ENCODE measurements at regions not wholly inside any gene's neighbourhood (a gene's known extent, or its start where the extent isn't known, plus 50 kb on each side); places are given as distances from the start of the nearest gene placed in this dataset.
"Not testable (repeated sequence)": the region's sequence is repeated elsewhere in the genome, so short reads cannot be mapped to it uniquely, and the experiment has no call there.

GRCh38 chr3:70519026-70519425, 206.6 kb upstream of the MDFIC2 start:
- H3K27me3 Mint-ChIP-seq, result peaks cover 13% of the 10 kb centered on the region
- no peaks in the 10 kb centered on the region for H3K4me1 Mint-ChIP-seq

GRCh38 chr3:70518356-70518755, 205.9 kb upstream of the MDFIC2 start:
- H3K4me3 Mint-ChIP-seq, result no peak overlapping the region
- H3K4me1 Mint-ChIP-seq, result no peaks in the 10 kb centered on the region
- H3K27ac Mint-ChIP-seq, result no peak overlapping the region
- peaks cover 13% of the 10 kb centered on the region for H3K27me3 Mint-ChIP-seq
- H3K36me3 Mint-ChIP-seq, result no peaks in the 10 kb centered on the region
- H3K9me3 Mint-ChIP-seq, result no peaks in the 10 kb centered on the region

More at GRCh38 chr3:70519026-70519425, 206.6 kb upstream of the MDFIC2 start:
- Mint-ChIP-seq H3K27ac (no peak overlapping the region), H3K9me3 (no peaks in the 10 kb centered on the region), H3K36me3 (no peaks in the 10 kb centered on the region), H3K4me3 (no peak overlapping the region)

GRCh38 chr3:70517124-70517890, 204.9 kb upstream of the MDFIC2 start:
- Mint-ChIP-seq H3K27ac (no peak overlapping the region), H3K36me3 (no peaks in the 10 kb centered on the region), H3K27me3 (peaks cover 18% of the 10 kb centered on the region), H3K4me1 (no peaks in the 10 kb centered on the region), H3K4me3 (no peak overlapping the region), H3K9me3 (no peaks in the 10 kb centered on the region)

- Mint-ChIP-seq H3K4me3 (no peak overlapping the region), H3K36me3 (no peaks in the 10 kb centered on the region), H3K4me1 (no peaks in the 10 kb centered on the region), H3K27me3 (peaks cover 18% of the 10 kb centered on the region), H3K9me3 (no peaks in the 10 kb centered on the region), H3K27ac (no peak overlapping the region)
These were observed 203.6 kb upstream of the MDFIC2 start for GRCh38 chr3:70516076-70516475.

- H3K4me3 Mint-ChIP-seq, result no peak overlapping the region
- H3K36me3 Mint-ChIP-seq, result no peaks in the 10 kb centered on the region
- no peak overlapping the region for H3K27ac Mint-ChIP-seq
- H3K9me3 Mint-ChIP-seq, result no peaks in the 10 kb centered on the region
- peaks cover 11% of the 10 kb centered on the region for H3K27me3 Mint-ChIP-seq
- H3K4me1 Mint-ChIP-seq, result no peaks in the 10 kb centered on the region
These were observed 195.0 kb upstream of the MDFIC2 start for GRCh38 chr3:70507486-70507885.

- Mint-ChIP-seq H3K4me3 (no peak overlapping the region), H3K9me3 (no peaks in the 10 kb centered on the region), H3K4me1 (no peaks in the 10 kb centered on the region), H3K27ac (no peak overlapping the region), H3K27me3 (peaks cover 11% of the 10 kb centered on the region), H3K36me3 (no peaks in the 10 kb centered on the region)
These were observed 194.3 kb upstream of the MDFIC2 start for GRCh38 chr3:70506775-70507174.

- H3K4me3 Mint-ChIP-seq, result no peak overlapping the region
- peaks cover 2% of the 10 kb centered on the region for H3K36me3 Mint-ChIP-seq
- no peaks in the 10 kb centered on the region for H3K4me1 Mint-ChIP-seq
- H3K9me3 Mint-ChIP-seq, result peaks cover 3% of the 10 kb centered on the region
- peaks cover 8% of the 10 kb centered on the region for H3K27me3 Mint-ChIP-seq
- H3K27ac Mint-ChIP-seq, result no peak overlapping the region
These were observed 189.1 kb upstream of the MDFIC2 start for GRCh38 chr3:70501561-70501960.

GRCh38 chr3:70488816-70489215, 176.4 kb upstream of the MDFIC2 start:
- Mint-ChIP-seq H3K27me3 (peaks cover 20% of the 10 kb centered on the region), H3K36me3 (no peaks in the 10 kb centered on the region), H3K27ac (no peak overlapping the region), H3K9me3 (no peaks in the 10 kb centered on the region), H3K4me3 (no peak overlapping the region), H3K4me1 (no peaks in the 10 kb centered on the region)

- no peaks in the 10 kb centered on the region for H3K9me3 Mint-ChIP-seq
- H3K27me3 Mint-ChIP-seq, result peaks cover 18% of the 10 kb centered on the region
- H3K4me3 Mint-ChIP-seq, result no peak overlapping the region
- no peak overlapping the region for H3K27ac Mint-ChIP-seq
- no peaks in the 10 kb centered on the region for H3K4me1 Mint-ChIP-seq
- no peaks in the 10 kb centered on the region for H3K36me3 Mint-ChIP-seq
These were observed 175.7 kb upstream of the MDFIC2 start for GRCh38 chr3:70488131-70488530.

GRCh38 chr3:70486414-70487017, 174.1 kb upstream of the MDFIC2 start:
- H3K9me3 Mint-ChIP-seq, result no peaks in the 10 kb centered on the region
- H3K4me1 Mint-ChIP-seq, result no peaks in the 10 kb centered on the region
- H3K4me3 Mint-ChIP-seq, result no peak overlapping the region
- H3K27me3 Mint-ChIP-seq, result peaks cover 21% of the 10 kb centered on the region
- H3K36me3 Mint-ChIP-seq, result no peaks in the 10 kb centered on the region
- H3K27ac Mint-ChIP-seq, result no peak overlapping the region

GRCh38 chr3:70476174-70476573, 163.7 kb upstream of the MDFIC2 start:
- peaks cover 4% of the 10 kb centered on the region for H3K36me3 Mint-ChIP-seq
- H3K4me1 Mint-ChIP-seq, result no peaks in the 10 kb centered on the region
- no peak overlapping the region for H3K4me3 Mint-ChIP-seq
- peaks cover 13% of the 10 kb centered on the region for H3K27me3 Mint-ChIP-seq
- H3K9me3 Mint-ChIP-seq, result peaks cover 6% of the 10 kb centered on the region
- no peak overlapping the region for H3K27ac Mint-ChIP-seq

GRCh38 chr3:70471464-70472342, 159.3 kb upstream of the MDFIC2 start:
- peaks cover 3% of the 10 kb centered on the region for H3K27me3 Mint-ChIP-seq
- H3K36me3 Mint-ChIP-seq, result no peaks in the 10 kb centered on the region
- H3K9me3 Mint-ChIP-seq, result no peaks in the 10 kb centered on the region

GRCh38 chr3:70466096-70466495, 153.7 kb upstream of the MDFIC2 start:
- Mint-ChIP-seq H3K4me3 (no peak overlapping the region), H3K9me3 (peaks cover 6% of the 10 kb centered on the region), H3K4me1 (no peaks in the 10 kb centered on the region), H3K27ac (no peak overlapping the region), H3K36me3 (no peaks in the 10 kb centered on the region), H3K27me3 (peaks cover 8% of the 10 kb centered on the region)

More at GRCh38 chr3:70471464-70472342, 159.3 kb upstream of the MDFIC2 start:
- Mint-ChIP-seq H3K27ac (no peak overlapping the region), H3K4me1 (no peaks in the 10 kb centered on the region), H3K4me3 (no peak overlapping the region)

- Mint-ChIP-seq H3K36me3 (no peaks in the 10 kb centered on the region), H3K4me1 (no peaks in the 10 kb centered on the region), H3K27ac (no peak overlapping the region), H3K9me3 (peaks cover 11% of the 10 kb centered on the region), H3K27me3 (peaks cover 11% of the 10 kb centered on the region), H3K4me3 (no peak overlapping the region)
These were observed 152.4 kb upstream of the MDFIC2 start for GRCh38 chr3:70464876-70465275.

- no peak overlapping the region for H3K27ac Mint-ChIP-seq
- no peaks in the 10 kb centered on the region for H3K36me3 Mint-ChIP-seq
- no peaks in the 10 kb centered on the region for H3K4me1 Mint-ChIP-seq
- H3K9me3 Mint-ChIP-seq, result peaks cover 11% of the 10 kb centered on the region
- H3K4me3 Mint-ChIP-seq, result no peak overlapping the region
- peaks cover 11% of the 10 kb centered on the region for H3K27me3 Mint-ChIP-seq
These were observed 152.0 kb upstream of the MDFIC2 start for GRCh38 chr3:70464465-70464864.

GRCh38 chr3:70450220-70450619, 137.8 kb upstream of the MDFIC2 start:
- H3K27ac Mint-ChIP-seq, H3K36me3 Mint-ChIP-seq, H3K4me1 Mint-ChIP-seq, H3K4me3 Mint-ChIP-seq, H3K27me3 Mint-ChIP-seq: not testable (repeated sequence)
- peaks cover 14% of the 10 kb centered on the region for H3K9me3 Mint-ChIP-seq
